ENCODE measurements at regions not wholly inside any gene's neighbourhood (a gene's known extent, or its start where the extent isn't known, plus 50 kb on each side); places are given as distances from the start of the nearest gene placed in this dataset.

DNA sequence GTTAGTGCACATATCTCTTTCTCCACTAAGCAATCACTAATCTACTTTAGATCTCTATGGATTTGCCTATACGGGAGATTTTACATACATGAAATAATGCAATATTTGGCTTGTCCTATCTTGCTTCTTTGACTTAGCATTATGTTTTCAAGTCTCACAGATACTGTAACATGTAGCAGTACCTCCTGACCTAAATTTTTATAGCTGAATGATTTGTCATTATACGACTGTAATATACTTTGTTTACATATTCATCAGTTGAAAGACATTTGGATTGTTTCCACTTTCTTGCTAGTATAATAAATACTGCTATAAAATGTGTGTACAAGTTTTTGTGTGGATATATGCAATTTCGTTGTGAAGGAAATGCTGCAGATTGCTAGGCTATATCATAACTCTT, 1520.8 kb upstream of the CDH6 start:
- no peak for TF ChIP-seq RARB (CRISPR knock-in tag; IDR thresholded peaks at IDR 0.05)
- TF ChIP-seq, protein P1, sequence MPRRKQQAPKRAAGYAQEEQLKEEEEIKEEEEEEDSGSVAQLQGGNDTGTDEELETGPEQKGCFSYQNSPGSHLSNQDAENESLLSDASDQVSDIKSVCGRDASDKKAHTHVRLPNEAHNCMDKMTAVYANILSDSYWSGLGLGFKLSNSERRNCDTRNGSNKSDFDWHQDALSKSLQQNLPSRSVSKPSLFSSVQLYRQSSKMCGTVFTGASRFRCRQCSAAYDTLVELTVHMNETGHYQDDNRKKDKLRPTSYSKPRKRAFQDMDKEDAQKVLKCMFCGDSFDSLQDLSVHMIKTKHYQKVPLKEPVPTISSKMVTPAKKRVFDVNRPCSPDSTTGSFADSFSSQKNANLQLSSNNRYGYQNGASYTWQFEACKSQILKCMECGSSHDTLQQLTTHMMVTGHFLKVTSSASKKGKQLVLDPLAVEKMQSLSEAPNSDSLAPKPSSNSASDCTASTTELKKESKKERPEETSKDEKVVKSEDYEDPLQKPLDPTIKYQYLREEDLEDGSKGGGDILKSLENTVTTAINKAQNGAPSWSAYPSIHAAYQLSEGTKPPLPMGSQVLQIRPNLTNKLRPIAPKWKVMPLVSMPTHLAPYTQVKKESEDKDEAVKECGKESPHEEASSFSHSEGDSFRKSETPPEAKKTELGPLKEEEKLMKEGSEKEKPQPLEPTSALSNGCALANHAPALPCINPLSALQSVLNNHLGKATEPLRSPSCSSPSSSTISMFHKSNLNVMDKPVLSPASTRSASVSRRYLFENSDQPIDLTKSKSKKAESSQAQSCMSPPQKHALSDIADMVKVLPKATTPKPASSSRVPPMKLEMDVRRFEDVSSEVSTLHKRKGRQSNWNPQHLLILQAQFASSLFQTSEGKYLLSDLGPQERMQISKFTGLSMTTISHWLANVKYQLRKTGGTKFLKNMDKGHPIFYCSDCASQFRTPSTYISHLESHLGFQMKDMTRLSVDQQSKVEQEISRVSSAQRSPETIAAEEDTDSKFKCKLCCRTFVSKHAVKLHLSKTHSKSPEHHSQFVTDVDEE (CRISPR knock-in tag; IDR thresholded peaks at IDR 0.05) = no peak
- TF ChIP-seq SNAI2 (CRISPR knock-in tag; IDR thresholded peaks at IDR 0.05) = no peak
- TF ChIP-seq, protein P2, sequence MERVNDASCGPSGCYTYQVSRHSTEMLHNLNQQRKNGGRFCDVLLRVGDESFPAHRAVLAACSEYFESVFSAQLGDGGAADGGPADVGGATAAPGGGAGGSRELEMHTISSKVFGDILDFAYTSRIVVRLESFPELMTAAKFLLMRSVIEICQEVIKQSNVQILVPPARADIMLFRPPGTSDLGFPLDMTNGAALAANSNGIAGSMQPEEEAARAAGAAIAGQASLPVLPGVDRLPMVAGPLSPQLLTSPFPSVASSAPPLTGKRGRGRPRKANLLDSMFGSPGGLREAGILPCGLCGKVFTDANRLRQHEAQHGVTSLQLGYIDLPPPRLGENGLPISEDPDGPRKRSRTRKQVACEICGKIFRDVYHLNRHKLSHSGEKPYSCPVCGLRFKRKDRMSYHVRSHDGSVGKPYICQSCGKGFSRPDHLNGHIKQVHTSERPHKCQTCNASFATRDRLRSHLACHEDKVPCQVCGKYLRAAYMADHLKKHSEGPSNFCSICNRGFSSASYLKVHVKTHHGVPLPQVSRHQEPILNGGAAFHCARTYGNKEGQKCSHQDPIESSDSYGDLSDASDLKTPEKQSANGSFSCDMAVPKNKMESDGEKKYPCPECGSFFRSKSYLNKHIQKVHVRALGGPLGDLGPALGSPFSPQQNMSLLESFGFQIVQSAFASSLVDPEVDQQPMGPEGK (CRISPR knock-in tag; IDR thresholded peaks at IDR 0.05; ENCODE audit: borderline replicate concordance) = no peak
- no peak for TF ChIP-seq ARNTL (CRISPR knock-in tag; IDR thresholded peaks at IDR 0.05; ENCODE audit: borderline replicate concordance, low read depth)
- no peak for TF ChIP-seq PPARA (CRISPR knock-in tag; IDR thresholded peaks at IDR 0.05; ENCODE audit: borderline replicate concordance)

Data from SK-N-SH treated with all-trans-retinoic acid at 6 μM for 48 hours (cell line).